ENCODE measurements at regions not wholly inside any gene's neighbourhood (a gene's known extent, or its start where the extent isn't known, plus 50 kb on each side); places are given as distances from the start of the nearest gene placed in this dataset.

DNA sequence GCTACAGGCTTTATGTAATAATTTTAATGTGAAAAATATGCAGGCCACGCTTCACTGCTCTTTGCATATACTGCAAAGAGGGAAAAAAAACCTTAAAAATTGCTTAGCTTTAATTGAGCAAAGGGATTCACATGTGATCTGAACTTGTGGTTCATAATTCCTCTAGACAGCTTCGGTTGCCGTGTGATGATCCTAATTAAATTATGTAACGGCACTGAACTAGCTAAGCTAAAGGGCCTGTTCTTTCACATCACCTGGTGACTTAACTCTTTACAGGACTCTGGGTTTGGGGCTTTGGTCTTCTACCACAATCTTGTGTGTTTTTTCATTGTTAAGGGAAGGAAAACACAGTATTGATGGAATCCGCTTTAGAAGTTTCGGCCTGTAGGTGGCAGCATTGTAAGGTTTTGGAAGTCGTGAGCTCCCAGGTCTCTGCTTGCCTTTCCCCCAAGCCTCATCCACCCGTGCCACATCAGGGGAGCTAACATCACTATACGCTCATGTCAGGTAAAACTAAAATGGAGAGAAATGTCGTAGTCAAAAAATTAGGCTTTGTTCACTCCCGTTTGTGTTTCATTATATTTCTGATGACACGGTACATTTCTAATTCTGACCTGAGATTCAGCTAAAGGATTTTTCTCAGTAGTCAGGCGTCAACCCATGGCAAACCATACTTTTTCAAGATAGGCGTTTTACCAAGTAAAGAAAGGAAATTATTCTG, 205.6 kb upstream of the DPH6 start (continued):
- TF ChIP-seq, protein P1, sequence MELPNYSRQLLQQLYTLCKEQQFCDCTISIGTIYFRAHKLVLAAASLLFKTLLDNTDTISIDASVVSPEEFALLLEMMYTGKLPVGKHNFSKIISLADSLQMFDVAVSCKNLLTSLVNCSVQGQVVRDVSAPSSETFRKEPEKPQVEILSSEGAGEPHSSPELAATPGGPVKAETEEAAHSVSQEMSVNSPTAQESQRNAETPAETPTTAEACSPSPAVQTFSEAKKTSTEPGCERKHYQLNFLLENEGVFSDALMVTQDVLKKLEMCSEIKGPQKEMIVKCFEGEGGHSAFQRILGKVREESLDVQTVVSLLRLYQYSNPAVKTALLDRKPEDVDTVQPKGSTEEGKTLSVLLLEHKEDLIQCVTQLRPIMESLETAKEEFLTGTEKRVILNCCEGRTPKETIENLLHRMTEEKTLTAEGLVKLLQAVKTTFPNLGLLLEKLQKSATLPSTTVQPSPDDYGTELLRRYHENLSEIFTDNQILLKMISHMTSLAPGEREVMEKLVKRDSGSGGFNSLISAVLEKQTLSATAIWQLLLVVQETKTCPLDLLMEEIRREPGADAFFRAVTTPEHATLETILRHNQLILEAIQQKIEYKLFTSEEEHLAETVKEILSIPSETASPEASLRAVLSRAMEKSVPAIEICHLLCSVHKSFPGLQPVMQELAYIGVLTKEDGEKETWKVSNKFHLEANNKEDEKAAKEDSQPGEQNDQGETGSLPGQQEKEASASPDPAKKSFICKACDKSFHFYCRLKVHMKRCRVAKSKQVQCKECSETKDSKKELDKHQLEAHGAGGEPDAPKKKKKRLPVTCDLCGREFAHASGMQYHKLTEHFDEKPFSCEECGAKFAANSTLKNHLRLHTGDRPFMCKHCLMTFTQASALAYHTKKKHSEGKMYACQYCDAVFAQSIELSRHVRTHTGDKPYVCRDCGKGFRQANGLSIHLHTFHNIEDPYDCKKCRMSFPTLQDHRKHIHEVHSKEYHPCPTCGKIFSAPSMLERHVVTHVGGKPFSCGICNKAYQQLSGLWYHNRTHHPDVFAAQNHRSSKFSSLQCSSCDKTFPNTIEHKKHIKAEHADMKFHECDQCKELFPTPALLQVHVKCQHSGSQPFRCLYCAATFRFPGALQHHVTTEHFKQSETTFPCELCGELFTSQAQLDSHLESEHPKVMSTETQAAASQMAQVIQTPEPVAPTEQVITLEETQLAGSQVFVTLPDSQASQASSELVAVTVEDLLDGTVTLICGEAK (IDR thresholded peaks at IDR 0.05) = no peak
- TF ChIP-seq, protein P1 (CRISPR knock-in tag; IDR thresholded peaks at IDR 0.05) = no peak
- TF ChIP-seq STAG1 (CRISPR knock-in tag; IDR thresholded peaks at IDR 0.05; ENCODE audit: borderline replicate concordance) = 0 out of 2 replicates have a peak, but pooled peaks have one; percentile 13
- TF ChIP-seq, protein P2, sequence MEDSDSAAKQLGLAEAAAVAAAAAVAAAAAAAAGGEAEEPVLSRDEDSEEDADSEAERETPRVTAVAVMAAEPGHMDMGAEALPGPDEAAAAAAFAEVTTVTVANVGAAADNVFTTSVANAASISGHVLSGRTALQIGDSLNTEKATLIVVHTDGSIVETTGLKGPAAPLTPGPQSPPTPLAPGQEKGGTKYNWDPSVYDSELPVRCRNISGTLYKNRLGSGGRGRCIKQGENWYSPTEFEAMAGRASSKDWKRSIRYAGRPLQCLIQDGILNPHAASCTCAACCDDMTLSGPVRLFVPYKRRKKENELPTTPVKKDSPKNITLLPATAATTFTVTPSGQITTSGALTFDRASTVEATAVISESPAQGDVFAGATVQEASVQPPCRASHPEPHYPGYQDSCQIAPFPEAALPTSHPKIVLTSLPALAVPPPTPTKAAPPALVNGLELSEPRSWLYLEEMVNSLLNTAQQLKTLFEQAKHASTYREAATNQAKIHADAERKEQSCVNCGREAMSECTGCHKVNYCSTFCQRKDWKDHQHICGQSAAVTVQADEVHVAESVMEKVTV (CRISPR knock-in tag; IDR thresholded peaks at IDR 0.05) = 0 out of 2 replicates have a peak, but pooled peaks have one; percentile 15
- no peak for TF ChIP-seq CAMTA2 (CRISPR knock-in tag; conservative IDR thresholded peaks at IDR 0.05)
- TF ChIP-seq FOXA3 (CRISPR knock-in tag; conservative IDR thresholded peaks at IDR 0.05 in 1 of 2, IDR thresholded peaks at IDR 0.05 in 1 of 2) = no peak
- no peak for TF ChIP-seq PHB2 (IDR thresholded peaks at IDR 0.05; ENCODE audit: low read depth)
- TF ChIP-seq, protein P3, sequence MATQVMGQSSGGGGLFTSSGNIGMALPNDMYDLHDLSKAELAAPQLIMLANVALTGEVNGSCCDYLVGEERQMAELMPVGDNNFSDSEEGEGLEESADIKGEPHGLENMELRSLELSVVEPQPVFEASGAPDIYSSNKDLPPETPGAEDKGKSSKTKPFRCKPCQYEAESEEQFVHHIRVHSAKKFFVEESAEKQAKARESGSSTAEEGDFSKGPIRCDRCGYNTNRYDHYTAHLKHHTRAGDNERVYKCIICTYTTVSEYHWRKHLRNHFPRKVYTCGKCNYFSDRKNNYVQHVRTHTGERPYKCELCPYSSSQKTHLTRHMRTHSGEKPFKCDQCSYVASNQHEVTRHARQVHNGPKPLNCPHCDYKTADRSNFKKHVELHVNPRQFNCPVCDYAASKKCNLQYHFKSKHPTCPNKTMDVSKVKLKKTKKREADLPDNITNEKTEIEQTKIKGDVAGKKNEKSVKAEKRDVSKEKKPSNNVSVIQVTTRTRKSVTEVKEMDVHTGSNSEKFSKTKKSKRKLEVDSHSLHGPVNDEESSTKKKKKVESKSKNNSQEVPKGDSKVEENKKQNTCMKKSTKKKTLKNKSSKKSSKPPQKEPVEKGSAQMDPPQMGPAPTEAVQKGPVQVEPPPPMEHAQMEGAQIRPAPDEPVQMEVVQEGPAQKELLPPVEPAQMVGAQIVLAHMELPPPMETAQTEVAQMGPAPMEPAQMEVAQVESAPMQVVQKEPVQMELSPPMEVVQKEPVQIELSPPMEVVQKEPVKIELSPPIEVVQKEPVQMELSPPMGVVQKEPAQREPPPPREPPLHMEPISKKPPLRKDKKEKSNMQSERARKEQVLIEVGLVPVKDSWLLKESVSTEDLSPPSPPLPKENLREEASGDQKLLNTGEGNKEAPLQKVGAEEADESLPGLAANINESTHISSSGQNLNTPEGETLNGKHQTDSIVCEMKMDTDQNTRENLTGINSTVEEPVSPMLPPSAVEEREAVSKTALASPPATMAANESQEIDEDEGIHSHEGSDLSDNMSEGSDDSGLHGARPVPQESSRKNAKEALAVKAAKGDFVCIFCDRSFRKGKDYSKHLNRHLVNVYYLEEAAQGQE (IDR thresholded peaks at IDR 0.05; ENCODE audit: borderline replicate concordance) = peak; percentile 50
- TF ChIP-seq, protein P3 (CRISPR knock-in tag; IDR thresholded peaks at IDR 0.05; ENCODE audit: low read depth) = no peak
